ENCODE measurements at regions not wholly inside any gene's neighbourhood (a gene's known extent, or its start where the extent isn't known, plus 50 kb on each side); places are given as distances from the start of the nearest gene placed in this dataset.
"Not testable (repeated sequence)": the region's sequence is repeated elsewhere in the genome, so short reads cannot be mapped to it uniquely, and the experiment has no call there.

DNA sequence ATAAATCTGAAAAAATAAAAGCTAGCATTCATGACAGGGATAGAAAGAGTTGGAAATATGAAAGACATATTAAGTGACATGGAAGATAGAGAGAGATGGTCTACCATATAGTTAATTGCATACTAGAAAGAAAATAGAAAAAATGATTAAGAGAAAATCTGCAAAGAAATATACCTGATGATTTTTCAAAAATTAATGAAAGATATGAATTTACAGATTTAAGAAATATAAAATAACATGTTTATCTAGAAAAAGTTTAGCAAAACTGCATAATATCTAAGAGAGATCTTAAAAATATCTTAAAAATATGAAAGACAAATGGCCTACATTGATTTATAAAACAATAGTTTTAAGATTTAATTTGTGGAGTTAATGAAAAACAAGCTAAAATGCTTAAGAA, 219.1 kb upstream of the RPS23 start:
- Mint-ChIP-seq H3K27me3 (peaks cover 2% of the 10 kb centered on the region), H3K36me3 (ENCODE audit: low read depth) (no peaks in the 10 kb centered on the region), H3K27ac (no peak overlapping the region), H3K9me3 (peaks cover 3% of the 10 kb centered on the region), H3K4me3 (no peak overlapping the region), H3K4me1 (peaks cover 4% of the 10 kb centered on the region)
- DNase-seq, result no peak
- CTCF ChIA-PET, result no interaction called here
- POLR2A ChIA-PET, result no interaction called here

DNA sequence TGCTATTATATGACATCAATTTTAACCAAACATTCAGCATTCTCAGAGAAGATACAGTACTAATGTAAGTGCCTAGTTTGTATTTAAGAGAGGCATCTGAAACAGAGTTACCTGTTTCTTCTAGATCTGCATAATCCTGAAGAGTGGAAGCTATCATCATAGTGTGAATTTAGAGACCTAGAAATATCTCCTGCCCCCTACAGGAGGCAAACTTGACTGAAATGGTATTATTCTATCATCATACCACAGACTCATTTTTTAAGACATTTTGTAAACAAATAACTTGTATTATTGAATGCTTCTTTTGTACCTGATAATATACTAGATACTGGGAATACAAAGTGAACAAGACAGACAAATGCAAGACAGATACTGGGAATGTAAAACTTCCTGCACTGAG, 216.8 kb upstream of the RPS23 start:
- POLR2A ChIA-PET, result no interaction called here
- CTCF ChIA-PET, result interaction anchor here (1.0 kb wide), 1 partner anchor 143 kb away, joined by 3 read pairs; no protein-coding TSS in a partner anchor
- no peak overlapping the region for H3K4me3 Mint-ChIP-seq

DNA sequence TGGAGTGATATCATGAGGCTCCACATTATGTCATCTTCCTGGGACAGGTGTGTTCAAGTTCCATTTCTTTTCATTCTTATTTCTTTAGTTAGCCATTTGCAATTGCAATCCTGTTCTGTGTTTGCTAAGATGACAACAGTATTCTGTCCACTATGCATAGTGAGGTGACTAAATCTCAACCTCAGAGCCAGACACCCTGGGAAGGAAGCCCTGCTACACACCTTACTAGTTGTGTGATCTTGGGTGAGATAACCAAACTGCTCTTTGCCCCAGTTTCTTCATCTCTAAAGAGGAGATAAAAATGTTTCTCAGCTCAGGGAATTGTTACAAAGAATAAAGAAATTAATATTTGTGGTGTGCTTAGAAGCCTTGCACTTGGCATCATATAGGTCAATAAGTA, 215.1 kb upstream of the RPS23 start:
- no peak overlapping the region for H3K27ac Mint-ChIP-seq
- DNase-seq, result no peak
- H3K36me3 Mint-ChIP-seq (ENCODE audit: low read depth), result no peaks in the 10 kb centered on the region
- H3K4me3 Mint-ChIP-seq, result no peak overlapping the region
- H3K27me3 Mint-ChIP-seq, result no peaks in the 10 kb centered on the region
- ChIA-PET CTCF (no interaction called here), POLR2A (no interaction called here)
- peaks cover 4% of the 10 kb centered on the region for H3K4me1 Mint-ChIP-seq
- peaks cover 3% of the 10 kb centered on the region for H3K9me3 Mint-ChIP-seq

More for the DNA sequence above, 216.8 kb upstream of the RPS23 start:
- DNase-seq, result no peak
- H3K4me1 Mint-ChIP-seq, result peaks cover 4% of the 10 kb centered on the region
- peaks cover 3% of the 10 kb centered on the region for H3K9me3 Mint-ChIP-seq
- H3K27me3 Mint-ChIP-seq, result no peaks in the 10 kb centered on the region
- no peaks in the 10 kb centered on the region for H3K36me3 Mint-ChIP-seq (ENCODE audit: low read depth)
- H3K27ac Mint-ChIP-seq, result no peak overlapping the region

DNA sequence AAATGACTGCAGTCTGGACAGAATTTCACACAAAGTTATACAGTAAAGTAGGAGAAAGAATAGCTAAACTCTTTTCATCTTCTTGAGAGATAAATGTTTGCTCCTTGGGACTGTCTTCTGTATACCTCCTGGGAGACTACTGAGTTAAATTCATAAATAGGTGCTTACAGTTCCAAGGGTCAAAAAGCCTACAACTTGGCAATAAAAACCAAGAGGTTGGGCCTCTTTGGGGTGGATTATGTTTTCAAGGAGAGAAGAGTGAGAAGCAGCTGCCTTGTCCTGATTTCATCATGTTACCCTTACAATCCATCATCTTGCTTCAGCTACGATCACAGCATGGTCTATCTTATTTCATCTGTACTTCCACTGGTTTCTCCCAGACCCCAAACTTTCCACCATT, 213.2 kb upstream of the RPS23 start:
- Mint-ChIP-seq H3K4me3 (no peak overlapping the region), H3K36me3 (ENCODE audit: low read depth) (no peaks in the 10 kb centered on the region), H3K9me3 (peaks cover 3% of the 10 kb centered on the region), H3K27me3 (no peaks in the 10 kb centered on the region), H3K27ac (no peak overlapping the region), H3K4me1 (peaks cover 4% of the 10 kb centered on the region)
- POLR2A ChIA-PET, result no interaction called here
- CTCF ChIA-PET, result no interaction called here
- DNase-seq, result no peak

DNA sequence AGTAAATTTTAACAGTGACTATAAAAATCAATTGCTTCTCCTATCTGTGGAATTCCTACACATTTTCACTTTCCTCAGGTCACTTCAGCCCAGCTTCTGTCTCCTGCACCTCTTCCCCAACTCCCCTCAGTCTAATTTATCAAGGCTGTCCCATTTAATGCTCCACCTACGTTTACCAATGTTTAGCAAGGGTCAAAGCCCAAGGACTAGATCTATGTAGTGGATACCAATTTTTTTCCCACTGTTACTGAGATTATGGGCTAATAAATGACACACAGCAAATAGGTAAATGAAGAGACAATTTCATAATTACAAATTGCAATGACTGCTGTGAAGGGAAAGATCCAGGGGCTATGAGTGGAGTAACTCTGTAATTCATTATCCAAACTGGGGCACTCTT, 211.5 kb upstream of the RPS23 start:
- H3K36me3 Mint-ChIP-seq (ENCODE audit: low read depth), result no peaks in the 10 kb centered on the region
- ChIA-PET CTCF (no interaction called here), POLR2A (no interaction called here)
- no peak for DNase-seq
- H3K27me3 Mint-ChIP-seq, result peaks cover 3% of the 10 kb centered on the region
- H3K27ac Mint-ChIP-seq, result no peak overlapping the region
- H3K4me3 Mint-ChIP-seq, result no peak overlapping the region
- H3K4me1 Mint-ChIP-seq, result peaks cover 4% of the 10 kb centered on the region
- H3K9me3 Mint-ChIP-seq, result no peaks in the 10 kb centered on the region

DNA sequence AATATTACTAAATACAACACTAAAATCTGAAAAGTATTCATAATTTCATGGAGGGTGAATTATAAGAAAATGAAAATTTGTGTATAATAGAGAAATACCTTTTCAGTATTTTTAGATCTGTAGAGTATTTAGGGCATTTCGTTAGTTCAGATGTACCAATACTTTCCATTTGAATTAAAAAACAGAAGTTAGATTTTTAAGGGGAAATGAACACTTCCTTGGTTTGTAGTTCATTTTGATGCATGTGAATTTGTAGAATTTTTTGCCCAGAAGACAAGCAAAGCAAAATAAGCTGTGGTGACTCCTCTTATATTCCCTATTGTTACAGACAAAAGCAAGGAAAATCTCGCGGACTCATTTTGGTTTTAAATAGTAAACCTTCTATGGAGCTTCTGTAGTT, 209.0 kb upstream of the RPS23 start:
- H3K9me3 Mint-ChIP-seq, result no peaks in the 10 kb centered on the region
- no peak for DNase-seq
- POLR2A ChIA-PET, result no interaction called here
- no peaks in the 10 kb centered on the region for H3K36me3 Mint-ChIP-seq (ENCODE audit: low read depth)
- CTCF ChIA-PET, result no interaction called here
- H3K27ac Mint-ChIP-seq, result no peak overlapping the region
- H3K27me3 Mint-ChIP-seq, result peaks cover 11% of the 10 kb centered on the region
- H3K4me3 Mint-ChIP-seq, result no peak overlapping the region
- H3K4me1 Mint-ChIP-seq, result no peaks in the 10 kb centered on the region

DNA sequence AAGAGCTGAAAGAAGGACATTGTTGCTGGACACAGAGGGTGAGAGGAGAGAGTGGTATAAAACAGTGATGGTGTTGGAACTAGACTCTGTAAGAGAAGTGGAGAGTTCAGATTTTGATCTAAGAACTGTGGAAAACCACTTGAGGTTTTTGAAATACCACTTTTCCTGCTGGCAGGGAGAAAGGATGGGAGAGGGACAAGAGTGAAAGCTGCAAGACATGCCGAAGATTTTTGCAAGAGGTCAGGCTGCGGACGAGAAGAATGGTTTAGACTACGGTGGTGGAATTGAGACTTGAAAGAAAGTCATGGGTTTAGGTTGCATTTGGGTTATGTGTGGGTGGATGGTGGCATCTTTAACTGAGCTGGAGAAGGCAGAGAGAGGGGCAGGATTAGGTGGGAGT, 202.2 kb upstream of the RPS23 start:
- H3K4me3 Mint-ChIP-seq, result no peak overlapping the region
- no peaks in the 10 kb centered on the region for H3K4me1 Mint-ChIP-seq
- H3K36me3 Mint-ChIP-seq (ENCODE audit: low read depth), result no peaks in the 10 kb centered on the region
- CTCF ChIA-PET, result no interaction called here
- H3K9me3 Mint-ChIP-seq, result no peaks in the 10 kb centered on the region
- no peak for DNase-seq
- H3K27me3 Mint-ChIP-seq, result peaks cover 17% of the 10 kb centered on the region
- no peak overlapping the region for H3K27ac Mint-ChIP-seq
- POLR2A ChIA-PET, result no interaction called here

DNA sequence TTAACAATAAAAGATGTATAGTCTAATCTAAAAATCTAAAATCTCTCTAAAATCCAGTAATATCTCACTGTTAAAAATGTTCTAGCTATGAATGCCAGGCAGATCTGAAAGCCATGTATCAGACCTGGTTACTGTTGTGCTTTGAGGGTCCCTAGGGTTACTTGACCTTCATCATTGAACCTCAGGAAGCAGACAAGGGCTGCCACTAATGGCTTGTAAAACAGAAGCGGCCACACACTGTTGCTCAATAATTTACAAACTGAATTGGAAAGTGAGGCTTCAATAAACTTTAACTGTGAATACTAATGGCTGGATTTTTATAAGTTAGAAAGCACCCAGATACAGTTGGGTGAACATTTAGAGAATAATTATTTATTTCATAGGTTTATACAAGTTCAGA, 198.0 kb upstream of the RPS23 start:
- no peak overlapping the region for H3K4me3 Mint-ChIP-seq
- peaks cover 16% of the 10 kb centered on the region for H3K27me3 Mint-ChIP-seq
- no peak for DNase-seq
- CTCF ChIA-PET, result no interaction called here
- H3K27ac Mint-ChIP-seq, result no peak overlapping the region
- H3K4me1 Mint-ChIP-seq, result no peaks in the 10 kb centered on the region
- POLR2A ChIA-PET, result no interaction called here
- no peaks in the 10 kb centered on the region for H3K36me3 Mint-ChIP-seq (ENCODE audit: low read depth)
- no peaks in the 10 kb centered on the region for H3K9me3 Mint-ChIP-seq

DNA sequence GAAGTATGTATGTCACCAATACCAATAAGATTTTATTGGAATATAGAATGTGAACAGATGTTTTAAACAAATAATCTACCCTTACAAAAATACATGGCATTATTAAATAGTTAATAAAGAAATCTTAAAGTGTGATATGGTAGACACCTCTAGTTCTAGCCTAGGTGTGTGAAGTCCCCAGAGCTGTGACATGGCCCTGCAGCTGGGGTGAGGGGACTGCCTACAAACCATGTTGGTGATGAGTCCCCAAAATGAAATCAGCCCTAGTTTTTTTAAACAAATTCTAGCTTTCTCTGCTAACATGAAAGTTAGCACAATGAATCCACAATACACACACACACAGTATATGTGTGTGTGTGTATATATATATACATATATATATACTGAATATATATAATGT, 195.1 kb upstream of the RPS23 start:
- CTCF ChIA-PET, result no interaction called here
- H3K27ac Mint-ChIP-seq, result no peak overlapping the region
- no peaks in the 10 kb centered on the region for H3K9me3 Mint-ChIP-seq
- DNase-seq, result no peak
- POLR2A ChIA-PET, result no interaction called here
- peaks cover 9% of the 10 kb centered on the region for H3K27me3 Mint-ChIP-seq
- no peaks in the 10 kb centered on the region for H3K36me3 Mint-ChIP-seq (ENCODE audit: low read depth)
- no peaks in the 10 kb centered on the region for H3K4me1 Mint-ChIP-seq
- no peak overlapping the region for H3K4me3 Mint-ChIP-seq

DNA sequence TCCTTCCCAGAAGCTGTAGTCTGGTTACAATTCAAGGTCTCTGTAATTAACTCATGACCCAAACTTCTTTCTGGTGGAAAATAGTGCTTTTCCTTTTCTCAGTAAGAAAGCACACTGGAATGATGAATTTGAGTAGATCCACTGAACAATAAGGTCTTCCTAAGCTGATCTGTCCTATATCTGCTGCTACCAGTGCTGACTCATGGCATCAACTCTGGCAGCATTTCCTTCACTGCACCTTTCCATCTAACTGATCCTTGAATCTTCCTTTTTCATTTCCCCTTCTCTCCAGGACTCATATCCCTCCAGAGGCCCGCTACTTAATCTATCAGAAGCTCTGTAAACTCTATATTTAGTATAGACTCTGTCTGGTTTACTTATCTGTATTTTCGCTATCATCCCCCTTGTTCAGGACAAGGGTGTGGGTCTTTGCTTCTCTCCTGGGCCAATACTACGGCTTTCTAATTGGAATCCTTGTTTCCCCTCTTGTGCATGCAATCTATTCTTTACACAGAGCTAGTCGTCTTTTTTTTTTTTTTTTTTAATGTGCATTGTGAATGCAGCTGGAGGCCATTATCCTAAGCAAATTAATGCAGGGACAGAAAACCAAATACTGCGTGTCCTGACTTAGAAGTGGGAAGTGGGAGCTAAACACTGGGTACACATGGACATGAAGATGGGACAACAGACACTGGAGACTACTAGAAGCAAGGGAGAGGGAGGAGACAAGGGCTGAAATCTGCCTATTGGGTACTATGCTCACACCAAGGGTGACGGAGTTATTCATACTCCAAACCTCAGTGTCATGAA, 192.2 kb upstream of the RPS23 start:
- no peak overlapping the region for H3K27ac Mint-ChIP-seq
- H3K36me3 Mint-ChIP-seq (ENCODE audit: low read depth), result no peaks in the 10 kb centered on the region
- POLR2A ChIA-PET, result no interaction called here
- no peaks in the 10 kb centered on the region for H3K9me3 Mint-ChIP-seq
- peaks cover 9% of the 10 kb centered on the region for H3K27me3 Mint-ChIP-seq
- CTCF ChIA-PET, result interaction anchor here (0.6 kb wide), 1 partner anchor 113 kb away, joined by 3 read pairs; no protein-coding TSS in a partner anchor
- no peaks in the 10 kb centered on the region for H3K4me1 Mint-ChIP-seq
- no peak overlapping the region for H3K4me3 Mint-ChIP-seq
- DNase-seq, result no peak

DNA sequence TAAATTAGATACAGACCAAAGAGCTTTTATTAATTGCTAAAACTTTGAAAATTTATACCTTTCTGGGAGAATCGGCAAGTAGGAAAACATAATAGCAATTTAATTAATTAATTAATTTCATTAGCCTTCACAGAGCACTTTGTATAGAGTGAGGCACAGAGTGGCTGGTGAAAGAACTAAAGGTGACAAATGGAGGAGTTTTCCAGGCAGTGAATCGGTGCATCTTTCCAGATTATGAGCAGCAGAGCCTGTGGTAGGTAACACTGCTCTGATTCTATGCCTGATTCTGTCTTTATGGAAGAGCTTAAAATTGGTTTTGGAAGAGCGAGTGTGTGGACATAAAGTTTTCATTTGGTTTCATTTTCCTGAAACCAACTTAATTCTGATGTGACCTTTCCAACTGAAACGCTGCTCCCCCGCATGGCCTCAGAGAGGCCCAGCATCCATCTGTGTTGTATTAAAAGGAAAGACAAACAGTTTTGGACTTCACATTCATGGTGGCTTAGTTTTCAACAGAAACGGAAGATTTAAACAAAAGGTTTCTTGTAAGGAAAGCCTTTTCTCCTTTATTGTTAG, 188.9 kb upstream of the RPS23 start:
- no peaks in the 10 kb centered on the region for H3K36me3 Mint-ChIP-seq (ENCODE audit: low read depth)
- no peak overlapping the region for H3K27ac Mint-ChIP-seq
- no peak overlapping the region for H3K4me3 Mint-ChIP-seq
- CTCF ChIA-PET, result no interaction called here
- peaks cover 3% of the 10 kb centered on the region for H3K27me3 Mint-ChIP-seq
- no peaks in the 10 kb centered on the region for H3K9me3 Mint-ChIP-seq
- POLR2A ChIA-PET, result no interaction called here
- H3K4me1 Mint-ChIP-seq, result no peaks in the 10 kb centered on the region
- no peak for DNase-seq

DNA sequence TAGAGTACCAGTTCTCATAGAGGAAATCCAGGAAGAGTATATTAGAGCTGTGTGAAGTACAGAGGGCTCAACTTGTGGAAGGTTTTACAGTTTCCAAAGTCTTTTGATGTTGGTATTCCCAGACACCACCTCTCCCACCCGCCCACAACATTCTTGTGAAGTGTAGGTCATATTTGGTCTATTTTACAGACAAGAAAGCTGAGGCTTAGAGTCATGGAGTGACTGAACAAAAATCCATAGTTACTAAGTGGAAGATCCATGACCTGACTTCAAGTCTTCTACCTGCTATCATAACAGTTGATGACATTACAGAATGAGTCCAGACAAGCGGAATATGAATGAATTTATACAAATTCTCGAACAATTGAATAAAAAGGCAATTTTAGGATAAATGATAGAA, 187.1 kb upstream of the RPS23 start:
- no peak for DNase-seq
- H3K27ac Mint-ChIP-seq, result no peak overlapping the region
- H3K4me1 Mint-ChIP-seq, result no peaks in the 10 kb centered on the region
- ChIA-PET CTCF (no interaction called here), POLR2A (no interaction called here)
- no peaks in the 10 kb centered on the region for H3K9me3 Mint-ChIP-seq
- no peak overlapping the region for H3K4me3 Mint-ChIP-seq
- H3K27me3 Mint-ChIP-seq, result peaks cover 7% of the 10 kb centered on the region
- no peaks in the 10 kb centered on the region for H3K36me3 Mint-ChIP-seq (ENCODE audit: low read depth)

DNA sequence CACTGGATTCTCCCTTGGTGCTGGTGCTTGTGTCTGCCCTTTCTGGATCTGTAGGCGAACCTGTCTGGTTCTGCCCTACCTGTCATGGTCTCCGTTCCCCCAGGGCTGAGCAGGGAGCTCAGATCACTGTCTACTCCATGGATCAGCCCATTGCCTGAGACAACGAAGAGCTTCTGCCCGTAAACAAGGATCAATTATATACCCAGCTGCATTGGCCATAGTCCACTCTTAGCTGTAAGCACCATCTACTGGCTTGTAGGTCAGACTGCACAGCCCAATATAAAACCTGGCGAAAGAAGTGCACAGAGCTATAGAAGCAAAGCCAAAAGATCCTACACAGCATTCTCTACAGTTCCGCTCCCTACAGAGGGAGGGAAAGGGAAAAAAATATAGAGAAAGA, 181.5 kb upstream of the RPS23 start:
- peaks cover 10% of the 10 kb centered on the region for H3K9me3 Mint-ChIP-seq
- CTCF ChIA-PET, result interaction anchor here (1.3 kb wide), 1 partner anchor 107 kb away, joined by 3 read pairs; no protein-coding TSS in a partner anchor

DNA sequence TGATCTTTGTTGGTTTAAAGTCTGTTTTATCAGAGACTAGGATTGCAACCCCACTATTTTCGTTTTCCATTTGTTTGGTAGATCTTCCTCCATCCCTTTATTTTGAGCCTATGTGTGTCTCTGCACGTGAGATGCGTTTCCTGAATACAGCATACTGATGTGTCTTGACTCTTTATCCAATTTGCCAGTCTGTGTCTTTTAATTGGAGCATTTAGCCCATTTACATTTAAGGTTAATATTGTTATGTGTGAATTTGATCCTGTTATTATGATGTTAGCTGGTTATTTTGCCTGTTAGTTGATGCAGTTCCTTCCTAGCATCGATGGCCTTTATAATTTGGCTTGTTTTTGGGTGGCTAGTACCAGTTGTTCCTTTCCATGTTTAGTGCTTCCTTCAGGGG, 177.2 kb upstream of the RPS23 start:
- H3K4me3 Mint-ChIP-seq; H3K4me1 Mint-ChIP-seq; CTCF ChIA-PET; DNase-seq; H3K27ac Mint-ChIP-seq; H3K36me3 Mint-ChIP-seq (ENCODE audit: low read depth); H3K27me3 Mint-ChIP-seq; POLR2A ChIA-PET: not testable (repeated sequence)
- peaks cover 10% of the 10 kb centered on the region for H3K9me3 Mint-ChIP-seq

More for the DNA sequence above, 181.5 kb upstream of the RPS23 start:
- H3K36me3 Mint-ChIP-seq (ENCODE audit: low read depth), result no peaks in the 10 kb centered on the region
- POLR2A ChIA-PET, result no interaction called here
- no peaks in the 10 kb centered on the region for H3K4me1 Mint-ChIP-seq
- H3K27me3 Mint-ChIP-seq, result peaks cover 7% of the 10 kb centered on the region
- no peak for DNase-seq
- H3K4me3 Mint-ChIP-seq, result no peak overlapping the region
- H3K27ac Mint-ChIP-seq, result no peak overlapping the region
